H1 (cell line): ENCODE measurements at regions not wholly inside any gene's neighbourhood (a gene's known extent, or its start where the extent isn't known, plus 50 kb on each side); places are given as distances from the start of the nearest gene placed in this dataset.

ENCODE experiments used
- BACH1 ChIP-seq: IDR thresholded peaks from 2 replicates; pipeline ENCODE4 v1.6.1; 2012; ENCODE audit warnings: low read length, improper control_type of control experiment
- CHD2 ChIP-seq: IDR thresholded peaks from 2 replicates; pipeline ENCODE4 v1.6.1; 2012; ENCODE audit warnings: low read length, improper control_type of control experiment
- CHD7 ChIP-seq: fragments of 300-600 bp; sonication (generic); IDR thresholded peaks from 2 replicates; pipeline ENCODE4 v1.7.1; 2012; ENCODE audit warnings: low read length, moderate library complexity, mild to moderate bottlenecking, inconsistent platforms; ENCODE audit not compliant: insufficient replicate concordance
- CREB1 ChIP-seq: IDR thresholded peaks from 2 replicates; pipeline ENCODE4 v1.6.1; 2012; ENCODE audit warnings: inconsistent platforms
- CTBP2 ChIP-seq: IDR thresholded peaks from 2 replicates; pipeline ENCODE4 v1.7.0; 2011; ENCODE audit warnings: borderline replicate concordance, mild to moderate bottlenecking, moderate library complexity, mixed read lengths, low read length; ENCODE audit not compliant: insufficient read depth, insufficient read length
- JUND ChIP-seq: IDR thresholded peaks from 2 replicates; pipeline ENCODE4 v1.6.1; 2011; ENCODE audit warnings: mild to moderate bottlenecking, improper control_type of control experiment, low read length
- KDM1A ChIP-seq: fragments of 200-600, 300-600 bp; sonication (generic); IDR thresholded peaks from 2 replicates; pipeline ENCODE4 v1.7.1; 2016; ENCODE audit warnings: mild to moderate bottlenecking, low read length, borderline replicate concordance
- KDM4A ChIP-seq: IDR thresholded peaks from one replicate; pipeline ENCODE4 v1.7.1; 2012; ENCODE audit warnings: low read depth, mild to moderate bottlenecking, moderate library complexity, low read length, inconsistent platforms; ENCODE audit not compliant: severe bottlenecking
- SIN3A ChIP-seq, 2 experiments: IDR thresholded peaks in 1 of 2; conservative IDR thresholded peaks in 1 of 2; 2 replicates each; pipeline ENCODE4 v1.6.1; 2011 to 2012; ENCODE audit warnings: low read length in 2 of 2, improper control_type of control experiment in 1 of 2, low read depth in 1 of 2, mild to moderate bottlenecking in 1 of 2
- SP2 ChIP-seq: IDR thresholded peaks from 2 replicates; pipeline ENCODE4 v1.6.1; 2012; ENCODE audit warnings: mild to moderate bottlenecking, low read length, inconsistent platforms
- USF2 ChIP-seq: IDR thresholded peaks from 2 replicates; pipeline ENCODE4 v1.6.1; 2011; ENCODE audit warnings: low read length, improper control_type of control experiment
- ZNF274 ChIP-seq: IDR thresholded peaks from 2 replicates; pipeline ENCODE4 v1.7.0; 2012; ENCODE audit warnings: low read length, borderline replicate concordance; ENCODE audit errors: extremely low read depth

GRCh38 chr5:164481270-164481669, 975.9 kb downstream of the MAT2B start (continued):
- no peak for TF ChIP-seq CHD7
- TF ChIP-seq KDM4A = no peak
- TF ChIP-seq CTBP2 = no peak
- TF ChIP-seq USF2 = no peak
- TF ChIP-seq CHD2 = no peak
- no peak for TF ChIP-seq CREB1
- TF ChIP-seq JUND = no peak
- no peak for TF ChIP-seq SIN3A (conservative IDR thresholded peaks at IDR 0.05 in 1 of 2, IDR thresholded peaks at IDR 0.05 in 1 of 2; ENCODE audit: low read depth in 1 of 2, low read length in 2 of 2)
- TF ChIP-seq BACH1 = no peak
- TF ChIP-seq ZNF274 = no peak
- no peak for TF ChIP-seq KDM1A
- no peak for TF ChIP-seq SP2
